Heart left ventricle (tissue), 16 donors: ENCODE measurements at regions not wholly inside any gene's neighbourhood (a gene's known extent, or its start where the extent isn't known, plus 50 kb on each side); places are given as distances from the start of the nearest gene placed in this dataset.
"Not testable (repeated sequence)": the region's sequence is repeated elsewhere in the genome, so short reads cannot be mapped to it uniquely, and the experiment has no call there.

Experiments
- ATAC-seq, 4 donors: fragments of 200-7000 bp; cut with Tn5 transposase; one replicate each; pipeline ENCODE4 v1.9.1; 2020 to 2022; ENCODE audit warnings: moderate library complexity in 4 of 4, mild to moderate bottlenecking in 3 of 4, moderate number of reproducible peaks in 1 of 4
- DNase-seq, 5 donors: peaks; one replicate each; pipeline ENCODE4 v3.0.0-alpha.2; 2020
- H3K27ac ChIP-seq, 12 donors: fragments of 200-600 bp; sonication (generic) in 4 of 12; one replicate each; pipeline versions ENCODE4 v1.5.0 to v1.8.0; 2016 to 2022; ENCODE audit warnings: mild to moderate bottlenecking in 2 of 12
- H3K27me3 ChIP-seq, 9 donors: fragments of 200-600 bp; sonication (generic) in 2 of 9; one replicate each; pipeline versions ENCODE4 v1.5.1 to v1.8.0; 2016 to 2022; ENCODE audit warnings: mild to moderate bottlenecking in 3 of 9
- H3K36me3 ChIP-seq, 9 donors: fragments of 200-600 bp; sonication (generic) in 2 of 9; one replicate each; pipeline versions ENCODE4 v1.5.0 to v1.8.0; 2018 to 2022; ENCODE audit warnings: mild to moderate bottlenecking in 2 of 9
- H3K4me1 ChIP-seq, 12 donors: fragments of 200-600 bp; sonication (generic) in 4 of 12; one replicate each; pipeline versions ENCODE4 v1.5.0 to v1.8.0; 2016 to 2022; ENCODE audit warnings: mild to moderate bottlenecking in 3 of 12
- H3K4me3 ChIP-seq, 12 donors: fragments of 200-600 bp; sonication (generic) in 4 of 12; one replicate each; pipeline versions ENCODE4 v1.5.0 to v1.8.0; 2017 to 2022; ENCODE audit warnings: mild to moderate bottlenecking in 9 of 12, moderate library complexity in 4 of 12
- H3K9me3 ChIP-seq, 12 donors: fragments of 200-600 bp; sonication (generic) in 4 of 12; one replicate each; pipeline versions ENCODE4 v1.5.0 to v1.8.0; 2016 to 2022; ENCODE audit warnings: mild to moderate bottlenecking in 1 of 12
- POLR2A ChIP-seq, 2 donors: fragments of 450-650 bp; IDR thresholded peaks; one replicate each; pipeline ENCODE4 v1.6.1; 2017; ENCODE audit warnings: antibody characterized with exemption in 2 of 2, mild to moderate bottlenecking in 2 of 2, moderate library complexity in 2 of 2
- WGBS, 4 donors: extraction: QIAGEN DNeasy Blood & Tissue Kit in 2 of 4; methylation state at CpG; one replicate each; pipeline versions ENCODE4 v1.1.5 to v1.1.7; 2013 to 2018; 5-methylcytosine and 5-hydroxymethylcytosine counted together
- intact Hi-C, 10 donors: fragments of 100-400 bp; cut with DNase I; formaldehyde crosslinking; loops; one replicate each; pipeline versions ENCODE4 v1.11.1 to v1.14.2; 2022
- TF ChIP-seq, protein P1 (sequence below), 12 donors: fragments of 200-600 bp; sonication (generic) in 4 of 12; IDR thresholded peaks; one replicate each; pipeline versions ENCODE4 v1.5.0 to v1.8.0; 2018 to 2022; ENCODE audit warnings: antibody characterized with exemption in 12 of 12, mild to moderate bottlenecking in 5 of 12
- donor health status: ischemic (EF 13 %, LVEDD 7.1; RV severe dilation, severe dysfunction).
- donor health status: healthy with polysubstance abuse.
- donor health status: DM: no; HTN: yes; CAD: no.
- donor health status: DM: no; HTN: no; CAD: no.
- donor health status: ischemic (EF 25% LVEDD 6.9; RV normal size, moderate dysfunction).
- donor health status: ischemic (EF 25% LVEDD 5.7; RV mildly dilated, moderate dysfunction).
- donor health status: healthy.
- donor health status: DM: yes; HTN: yes; CAD: no.
- donor health status: ischemic (EF 35%, LVEDD 5.7; RV mildly dilated, moderate dysfunction).
- donor health status: nonischemic (EF 11% LVEDD 7.7; RV severe dilation, severe dysfunction).
- donor health status: DM: yes; HTN: yes; CAD: no.
- donor health status: PGD.
- donor health status: ischemic (EF 29% LVEDD 5.4; RV normal size, mild dysfunction).
- donor health status: nonischemic (EF 23%, LVEDD 6.1; RV moderate dilation, normal function).

DNA sequence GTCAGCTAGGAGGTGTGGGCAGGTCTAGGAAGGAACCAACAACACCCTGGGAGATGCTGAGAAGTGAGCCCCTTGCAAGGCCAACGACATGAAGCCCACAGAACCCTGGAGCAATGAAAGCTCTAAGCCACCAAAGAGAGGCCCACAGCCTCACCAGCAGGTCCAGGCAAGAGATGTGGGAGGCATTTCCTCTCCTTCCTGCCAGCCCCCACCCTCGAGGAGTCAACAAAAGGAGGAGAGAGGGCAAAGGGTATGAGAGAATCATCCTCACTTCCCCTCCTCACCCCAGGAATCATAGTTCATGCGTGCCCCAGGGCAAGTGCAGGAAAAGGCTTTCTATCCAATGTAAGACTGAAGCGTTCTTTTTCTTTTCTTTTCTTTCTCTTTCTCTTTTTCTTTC is 195.8 kb downstream of the SHQ1 start:
- TF ChIP-seq, protein P1, sequence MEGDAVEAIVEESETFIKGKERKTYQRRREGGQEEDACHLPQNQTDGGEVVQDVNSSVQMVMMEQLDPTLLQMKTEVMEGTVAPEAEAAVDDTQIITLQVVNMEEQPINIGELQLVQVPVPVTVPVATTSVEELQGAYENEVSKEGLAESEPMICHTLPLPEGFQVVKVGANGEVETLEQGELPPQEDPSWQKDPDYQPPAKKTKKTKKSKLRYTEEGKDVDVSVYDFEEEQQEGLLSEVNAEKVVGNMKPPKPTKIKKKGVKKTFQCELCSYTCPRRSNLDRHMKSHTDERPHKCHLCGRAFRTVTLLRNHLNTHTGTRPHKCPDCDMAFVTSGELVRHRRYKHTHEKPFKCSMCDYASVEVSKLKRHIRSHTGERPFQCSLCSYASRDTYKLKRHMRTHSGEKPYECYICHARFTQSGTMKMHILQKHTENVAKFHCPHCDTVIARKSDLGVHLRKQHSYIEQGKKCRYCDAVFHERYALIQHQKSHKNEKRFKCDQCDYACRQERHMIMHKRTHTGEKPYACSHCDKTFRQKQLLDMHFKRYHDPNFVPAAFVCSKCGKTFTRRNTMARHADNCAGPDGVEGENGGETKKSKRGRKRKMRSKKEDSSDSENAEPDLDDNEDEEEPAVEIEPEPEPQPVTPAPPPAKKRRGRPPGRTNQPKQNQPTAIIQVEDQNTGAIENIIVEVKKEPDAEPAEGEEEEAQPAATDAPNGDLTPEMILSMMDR (IDR thresholded peaks at IDR 0.05), result no peak
- no peak for TF ChIP-seq POLR2A (IDR thresholded peaks at IDR 0.05)
- H3K9me3 ChIP-seq, result no peaks in the 10 kb centered on the region
- peaks cover 0 to 20% (median 14%) of the 10 kb centered on the region in 9 donors for H3K27me3 ChIP-seq
- DNase-seq, result no peak
- no peaks in the 10 kb centered on the region for H3K36me3 ChIP-seq
- peaks cover 0 to 10% (median 0%) of the 10 kb centered on the region in 12 donors for H3K4me1 ChIP-seq
- ATAC-seq, result no peak
- H3K4me3 ChIP-seq, result no peak overlapping the region
- intact Hi-C loops, result no loop called here
- 58 to 75% (median 69%) methylated on average over 4 of the region's 4 CpGs for WGBS, 4 donors
- H3K27ac ChIP-seq, result no peak overlapping the region

DNA sequence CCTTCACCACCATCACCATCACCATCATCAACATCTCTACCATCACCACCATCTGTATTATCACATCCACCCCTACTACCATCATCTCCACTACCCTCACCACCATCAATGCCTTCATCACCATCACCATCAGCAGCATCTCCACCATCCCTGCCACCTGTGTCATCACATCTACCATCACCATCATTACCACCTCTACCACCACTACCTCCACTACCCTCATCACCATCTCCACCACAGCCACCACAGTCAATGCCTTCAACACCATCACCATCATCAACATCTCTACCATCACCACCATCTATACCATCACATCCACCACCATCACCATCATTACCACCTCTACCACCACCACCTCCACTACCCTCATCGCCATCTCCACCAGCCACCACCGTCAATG is 196.7 kb downstream of the SHQ1 start:
- Histone ChIP-seq H3K27ac (no peak overlapping the region), H3K4me3 (no peak overlapping the region), H3K27me3 (peaks cover 0 to 17% (median 12%) of the 10 kb centered on the region in 9 donors), H3K9me3 (no peaks in the 10 kb centered on the region), H3K36me3 (no peaks in the 10 kb centered on the region), H3K4me1 (peaks cover 0 to 10% (median 0%) of the 10 kb centered on the region in 12 donors)
- no peak for TF ChIP-seq POLR2A (IDR thresholded peaks at IDR 0.05)
- TF ChIP-seq, protein P1 (IDR thresholded peaks at IDR 0.05), result no peak
- WGBS, 4 donors, result 95 to 99% (median 97%) methylated on average over 2 of the region's 2 CpGs
- DNase-seq (no peak), ATAC-seq (no peak)
- intact Hi-C loops, result no loop called here

DNA sequence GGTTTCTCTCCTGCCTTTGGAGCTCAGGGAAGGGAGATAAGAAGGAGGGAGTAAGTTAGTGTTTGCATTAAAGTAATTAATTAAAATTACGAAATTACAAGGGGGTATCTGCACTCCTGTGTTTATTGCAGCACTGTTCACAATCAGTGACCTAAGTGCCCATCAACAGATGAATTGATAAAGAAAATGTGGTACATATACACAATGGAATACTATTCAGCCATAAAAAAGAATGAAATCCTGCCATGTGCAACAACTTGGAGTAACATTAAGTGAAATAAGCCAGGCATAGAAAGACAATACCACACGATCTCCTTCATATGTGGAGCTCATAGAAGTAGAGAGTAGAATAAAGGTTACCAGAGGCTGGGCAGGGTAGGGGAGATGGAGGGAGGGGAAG is 202.0 kb downstream of the SHQ1 start:
- H3K9me3 ChIP-seq, result no peaks in the 10 kb centered on the region
- TF ChIP-seq POLR2A (IDR thresholded peaks at IDR 0.05), result no peak
- TF ChIP-seq, protein P1 (IDR thresholded peaks at IDR 0.05), result no peak
- no peak overlapping the region for H3K4me3 ChIP-seq
- no peaks in the 10 kb centered on the region for H3K27me3 ChIP-seq
- ATAC-seq, result no peak
- intact Hi-C loops, result no loop called here
- no peak overlapping the region for H3K27ac ChIP-seq
- no peaks in the 10 kb centered on the region for H3K36me3 ChIP-seq
- H3K4me1 ChIP-seq, result no peaks in the 10 kb centered on the region
- DNase-seq, result no peak
- 71 to 94% (median 90%) methylated on average over 2 of the region's 2 CpGs for WGBS, 4 donors

DNA sequence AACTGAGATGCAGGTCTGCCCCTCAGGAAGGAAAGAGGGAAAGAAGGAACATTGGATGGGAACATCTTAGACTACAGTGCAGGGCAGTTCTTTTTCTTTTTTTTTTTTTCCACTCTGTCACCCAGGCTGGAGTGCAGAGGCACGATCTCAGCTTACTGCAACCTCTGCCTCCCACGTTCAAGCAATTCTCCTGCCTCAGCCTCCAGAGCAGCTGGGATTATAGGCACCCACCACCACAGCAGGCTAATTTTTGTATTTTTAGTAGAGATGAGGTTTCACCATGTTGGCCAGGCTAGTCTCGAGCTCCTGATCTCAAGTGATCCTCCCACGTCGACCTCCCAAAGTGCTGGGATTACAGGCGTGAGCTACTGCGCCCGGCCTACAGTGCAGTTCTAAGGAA is 204.6 kb downstream of the SHQ1 start:
- ATAC-seq, intact Hi-C loops, H3K27ac ChIP-seq, H3K4me1 ChIP-seq, H3K27me3 ChIP-seq, H3K4me3 ChIP-seq, H3K9me3 ChIP-seq, H3K36me3 ChIP-seq, DNase-seq: not testable (repeated sequence)
- 86 to 95% (median 93%) methylated on average over 3 to 8 of the region's 8 CpGs for WGBS, 4 donors

DNA sequence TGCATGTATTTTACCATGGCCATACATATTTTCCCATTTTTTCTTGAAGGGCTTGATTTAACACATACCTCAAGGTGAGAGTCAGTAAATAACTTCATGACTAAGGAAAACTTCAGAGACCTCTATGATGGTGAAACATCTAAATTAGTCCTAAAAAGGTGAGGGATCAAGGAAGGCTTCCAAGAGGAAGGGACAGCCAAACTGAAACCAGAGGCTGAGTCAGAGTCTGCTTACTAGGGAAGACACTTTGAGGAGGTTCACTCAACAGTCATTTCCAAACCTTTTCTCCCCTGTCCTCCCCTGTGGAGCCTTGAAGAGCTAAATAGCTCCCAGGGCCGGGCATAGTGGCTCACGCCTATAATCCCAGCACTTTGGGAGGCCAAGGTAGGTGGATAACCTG is 206.6 kb downstream of the SHQ1 start:
- Histone ChIP-seq H3K4me3 (no peak overlapping the region), H3K27me3 (no peaks in the 10 kb centered on the region), H3K4me1 (no peaks in the 10 kb centered on the region), H3K27ac (no peak overlapping the region), H3K9me3 (no peaks in the 10 kb centered on the region), H3K36me3 (no peaks in the 10 kb centered on the region)
- intact Hi-C loops, result no loop called here
- WGBS, 4 donors, result 86 to 91% (median 88%) methylated on average over 2 of the region's 2 CpGs
- ATAC-seq (no peak), DNase-seq (no peak)
- TF ChIP-seq POLR2A (IDR thresholded peaks at IDR 0.05), result no peak
- TF ChIP-seq, protein P1 (IDR thresholded peaks at IDR 0.05), result no peak
